Aorta (tissue), 5 donors: ENCODE measurements at regions not wholly inside any gene's neighbourhood (a gene's known extent, or its start where the extent isn't known, plus 50 kb on each side); places are given as distances from the start of the nearest gene placed in this dataset.
A peak's percentile ranks its signal among the peaks of the same experiment; 100 is the strongest.

Experiments
- ATAC-seq: fragments of 200-7000 bp; cut with Tn5 transposase; one replicate; pipeline ENCODE4 v1.9.1; 2022; ENCODE audit warnings: moderate library complexity; ENCODE audit not compliant: low FRiP score
- DNase-seq, 2 donors: peaks; one replicate each; pipeline ENCODE4 v3.0.0-alpha.2; 2020
- H3K27ac ChIP-seq, 2 donors: one replicate each; pipeline ENCODE4 v1.5.1; 2013; ENCODE audit warnings: low read length in 2 of 2, mild to moderate bottlenecking in 2 of 2, moderate library complexity in 2 of 2, control low read depth in 1 of 2, inconsistent platforms in 1 of 2, low read depth in 1 of 2
- H3K27me3 ChIP-seq, 2 donors: one replicate each; pipeline ENCODE4 v1.6.1; 2013; ENCODE audit warnings: control low read depth in 1 of 2, low read length in 1 of 2, mild to moderate bottlenecking in 1 of 2, moderate library complexity in 1 of 2; ENCODE audit not compliant: insufficient read depth in 2 of 2, control insufficient read depth in 1 of 2
- H3K36me3 ChIP-seq, 2 donors: one replicate each; pipeline ENCODE4 v1.6.1; 2013; ENCODE audit warnings: control low read depth in 1 of 2, low read length in 1 of 2, mild to moderate bottlenecking in 1 of 2; ENCODE audit not compliant: insufficient read depth in 2 of 2, control insufficient read depth in 1 of 2
- H3K4me1 ChIP-seq, 2 donors: one replicate each; pipeline ENCODE4 v1.6.1; 2013; ENCODE audit warnings: low read length in 2 of 2, control low read depth in 1 of 2, mild to moderate bottlenecking in 1 of 2, moderate library complexity in 1 of 2; ENCODE audit not compliant: insufficient read depth in 2 of 2, control insufficient read depth in 1 of 2
- H3K4me3 ChIP-seq, 2 donors: one replicate each; pipeline ENCODE4 v1.5.1; 2013; ENCODE audit warnings: low read length in 2 of 2, control low read depth in 1 of 2, mild to moderate bottlenecking in 1 of 2
- H3K9me3 ChIP-seq: one replicate; pipeline ENCODE4 v1.6.1; 2013; ENCODE audit warnings: mild to moderate bottlenecking, low read length; ENCODE audit not compliant: control insufficient read depth
- WGBS, 2 donors: extraction: QIAGEN DNeasy Blood & Tissue Kit; methylation state at CpG; one replicate each; pipeline ENCODE4 v1.1.7; 2013; 5-methylcytosine and 5-hydroxymethylcytosine counted together
- intact Hi-C, 2 donors: fragments of 100-400 bp; cut with DNase I; formaldehyde crosslinking; loops; one replicate each; pipeline versions ENCODE4 v1.14.2 to v1.15.0; 2022
- donor health status: healthy with polysubstance abuse.
- donor health status: Bipolar disorder and iron deficiency.
- donor health status: DM: no; HTN: no; CAD: no.
- donor health status: DM: no; HTN: no; CAD: no.
- donor health status: DM: yes; HTN: yes; CAD: no.

DNA sequence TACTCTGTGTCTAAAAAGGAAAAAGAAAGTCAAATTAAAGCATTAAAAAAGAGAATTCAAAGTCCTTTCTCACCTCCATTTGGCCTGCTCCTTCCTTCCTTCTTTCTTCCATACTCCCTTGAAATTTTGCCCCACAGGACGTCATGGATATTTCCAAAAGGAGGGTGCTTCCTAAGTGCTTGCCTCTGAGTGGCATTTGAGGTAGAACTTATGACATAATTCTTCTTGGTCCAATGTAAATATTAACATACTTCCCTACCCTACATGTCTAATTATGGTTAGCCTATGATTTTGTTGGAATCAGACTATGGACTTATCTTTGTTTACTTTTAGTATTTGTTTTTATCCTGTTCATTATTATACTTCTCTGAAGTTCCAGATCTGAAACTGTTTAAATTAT, 132.3 kb downstream of the PFDN4 start:
- intact Hi-C loops = loop anchor here in 1 of 2 donors (10.0 kb wide), 2 partner anchors 205 to 305 kb away; no protein-coding TSS in a partner anchor
- 6 to 12% methylated on average over 1 of the region's 1 CpG for WGBS, 2 donors
- Histone ChIP-seq H3K4me3 (no peak overlapping the region), H3K27ac (peak overlapping the region; percentile 33 to 67), H3K27me3 (no peaks in the 10 kb centered on the region), H3K9me3 (no peaks in the 10 kb centered on the region), H3K4me1 (peaks cover 0 to 2% of the 10 kb centered on the region in 2 donors), H3K36me3 (no peaks in the 10 kb centered on the region)
- DNase-seq = no peak
- ATAC-seq = no peak

DNA sequence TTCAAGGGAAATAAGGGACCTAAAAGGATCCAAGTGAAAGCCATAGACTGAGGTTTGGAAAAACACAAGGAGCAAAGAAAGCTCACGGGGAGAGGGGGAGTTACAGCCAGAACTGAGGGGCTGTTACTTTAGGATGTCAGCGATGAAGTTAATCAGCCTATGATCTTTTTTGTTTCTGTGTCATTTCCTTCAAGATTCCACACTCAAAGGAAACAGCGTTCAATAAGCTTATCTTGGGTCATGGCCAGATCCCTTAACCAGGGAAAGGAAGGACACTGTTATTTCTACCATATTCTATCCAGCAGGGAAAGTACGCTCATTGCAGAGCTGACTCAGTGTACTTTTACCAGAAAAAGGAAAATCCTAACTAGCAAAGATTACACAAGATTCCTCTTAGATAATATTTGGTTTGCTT, 132.8 kb downstream of the PFDN4 start:
- Histone ChIP-seq H3K27ac (peak overlapping the region in 1 of 2 donors; percentile 33), H3K4me1 (peaks cover 0 to 2% of the 10 kb centered on the region in 2 donors), H3K27me3 (no peaks in the 10 kb centered on the region), H3K36me3 (no peaks in the 10 kb centered on the region), H3K9me3 (no peaks in the 10 kb centered on the region), H3K4me3 (no peak overlapping the region)
- ATAC-seq = no peak
- WGBS, 2 donors = 3% methylated on average over 4 of the region's 4 CpGs
- no peak for DNase-seq
- intact Hi-C loops = loop anchor here in 1 of 2 donors (10.0 kb wide), 2 partner anchors 204 to 304 kb away; no protein-coding TSS in a partner anchor

DNA sequence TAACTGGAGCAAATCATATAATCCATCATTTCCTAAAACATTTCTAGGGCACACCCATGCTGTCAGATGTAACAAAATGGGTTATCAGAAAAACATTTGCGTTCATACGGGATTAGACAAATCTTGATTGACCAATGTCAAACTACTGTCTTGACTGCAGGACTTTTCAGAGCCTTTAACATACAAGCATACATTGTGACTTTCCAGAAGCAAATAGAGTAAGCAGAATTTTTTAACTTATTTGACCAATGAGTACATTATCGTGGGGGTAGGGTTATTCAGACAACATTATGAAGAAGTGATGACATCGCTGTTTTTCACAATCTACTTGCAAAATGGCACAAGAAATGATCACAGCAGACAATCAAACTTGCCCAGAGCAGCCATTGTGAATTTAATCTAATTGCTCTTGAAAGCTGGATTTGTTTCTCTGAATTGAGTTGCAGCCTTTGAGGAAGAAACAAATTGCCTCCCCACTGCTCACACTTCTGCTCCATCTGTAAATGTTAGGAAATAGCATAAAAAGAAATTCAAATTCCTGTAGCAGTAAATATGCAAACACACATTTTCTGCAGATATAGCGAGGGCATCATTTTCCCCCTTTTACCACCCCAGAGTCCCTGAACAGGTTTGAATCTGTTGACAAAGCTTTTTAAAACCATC, 133.0 kb upstream of the DOK5 start:
- intact Hi-C loops = loop anchor here in 1 of 2 donors (10.0 kb wide), 2 partner anchors 202 to 302 kb away; no protein-coding TSS in a partner anchor
- no peak overlapping the region for H3K4me3 ChIP-seq
- 96 to 97% methylated on average over 5 of the region's 5 CpGs for WGBS, 2 donors
- no peaks in the 10 kb centered on the region for H3K36me3 ChIP-seq
- no peaks in the 10 kb centered on the region for H3K9me3 ChIP-seq
- peaks cover 0 to 2% of the 10 kb centered on the region in 2 donors for H3K4me1 ChIP-seq
- DNase-seq (no peak), ATAC-seq (no peak)
- H3K27me3 ChIP-seq = no peaks in the 10 kb centered on the region
- no peak overlapping the region for H3K27ac ChIP-seq

DNA sequence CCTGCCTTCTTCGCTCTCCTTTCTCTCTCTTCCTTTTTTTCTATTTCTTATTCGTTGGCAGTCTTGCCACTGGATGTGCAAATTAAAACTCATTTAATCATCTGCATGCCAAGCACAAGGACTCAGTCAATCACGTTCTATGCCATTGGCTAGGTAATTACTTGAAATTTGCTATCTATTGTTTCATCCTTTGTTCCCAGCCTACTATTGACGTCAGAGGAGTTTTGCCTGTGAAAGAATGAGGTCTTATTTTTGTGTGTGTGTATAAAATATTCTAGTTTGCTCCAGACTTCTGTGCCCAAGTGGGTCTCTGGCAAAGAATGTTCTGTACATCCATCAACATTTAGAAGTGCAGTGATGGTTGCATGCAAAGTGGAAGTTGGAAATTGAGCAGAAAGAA, 132.3 kb upstream of the DOK5 start:
- no peaks in the 10 kb centered on the region for H3K36me3 ChIP-seq
- H3K4me3 ChIP-seq = no peak overlapping the region
- ATAC-seq = no peak
- peaks cover 0 to 2% of the 10 kb centered on the region in 2 donors for H3K4me1 ChIP-seq
- no peaks in the 10 kb centered on the region for H3K27me3 ChIP-seq
- WGBS, 2 donors = 69 to 74% methylated on average over 4 of the region's 4 CpGs
- H3K9me3 ChIP-seq = no peaks in the 10 kb centered on the region
- no peak overlapping the region for H3K27ac ChIP-seq
- intact Hi-C loops = loop anchor here in 1 of 2 donors (10.0 kb wide), 2 partner anchors 202 to 302 kb away; no protein-coding TSS in a partner anchor
- no peak for DNase-seq

DNA sequence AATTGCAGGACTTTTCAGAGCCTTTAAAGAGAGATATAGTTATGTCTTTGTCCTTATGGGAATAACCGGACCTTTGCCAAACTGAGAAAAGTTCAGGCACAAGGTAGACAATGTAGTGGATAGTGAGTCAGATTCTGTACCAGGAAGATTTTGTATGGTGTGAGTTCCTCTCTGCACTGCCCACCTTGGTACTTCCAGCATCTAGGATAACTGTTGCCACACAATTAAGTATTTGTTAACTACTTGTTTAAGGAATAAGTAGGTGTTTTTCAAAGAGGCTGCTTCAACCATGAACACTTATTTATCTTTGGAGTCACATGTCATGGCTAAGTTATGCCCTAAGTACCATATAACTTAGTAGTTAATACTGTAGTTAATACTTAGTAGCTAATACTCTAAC, 131.8 kb upstream of the DOK5 start:
- no peak for DNase-seq
- Histone ChIP-seq H3K9me3 (no peaks in the 10 kb centered on the region), H3K36me3 (no peaks in the 10 kb centered on the region), H3K27ac (no peak overlapping the region), H3K4me1 (no peaks in the 10 kb centered on the region), H3K27me3 (no peaks in the 10 kb centered on the region), H3K4me3 (no peak overlapping the region)
- ATAC-seq = no peak
- WGBS, 2 donors = 83 to 97% methylated on average over 1 of the region's 1 CpG
- intact Hi-C loops = loop anchor here in 1 of 2 donors (10.0 kb wide), 2 partner anchors 201 to 301 kb away; no protein-coding TSS in a partner anchor

DNA sequence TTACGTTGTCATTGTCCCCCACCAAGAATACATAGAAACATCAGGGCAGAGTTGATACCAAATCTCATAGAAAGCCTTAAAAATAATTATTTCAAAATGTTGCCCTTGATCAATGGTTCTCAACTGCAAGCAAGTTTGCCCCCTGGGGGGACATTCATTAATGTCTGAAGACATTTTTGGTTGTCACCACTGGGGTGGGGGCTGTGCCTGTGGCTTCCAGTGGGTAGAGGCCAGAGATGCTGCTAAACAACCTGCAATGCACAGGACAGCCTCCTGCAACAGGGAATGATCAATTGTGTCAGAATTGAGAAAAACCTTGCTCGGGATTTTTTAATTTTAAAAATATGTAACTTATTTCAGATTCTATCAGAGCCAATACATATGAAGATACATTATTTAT, 130.6 kb upstream of the DOK5 start:
- ATAC-seq (no peak), DNase-seq (no peak)
- no peaks in the 10 kb centered on the region for H3K9me3 ChIP-seq
- 48 to 57% methylated on average over 2 of the region's 2 CpGs for WGBS, 2 donors
- H3K27me3 ChIP-seq = no peaks in the 10 kb centered on the region
- H3K27ac ChIP-seq = no peak overlapping the region
- no peaks in the 10 kb centered on the region for H3K4me1 ChIP-seq
- no peak overlapping the region for H3K4me3 ChIP-seq
- H3K36me3 ChIP-seq = no peaks in the 10 kb centered on the region
- intact Hi-C loops = loop anchor here in 1 of 2 donors (5.0 to 10.0 kb wide), 3 partner anchors 132 to 300 kb away; partner anchors contain the start of gene DOK5

DNA sequence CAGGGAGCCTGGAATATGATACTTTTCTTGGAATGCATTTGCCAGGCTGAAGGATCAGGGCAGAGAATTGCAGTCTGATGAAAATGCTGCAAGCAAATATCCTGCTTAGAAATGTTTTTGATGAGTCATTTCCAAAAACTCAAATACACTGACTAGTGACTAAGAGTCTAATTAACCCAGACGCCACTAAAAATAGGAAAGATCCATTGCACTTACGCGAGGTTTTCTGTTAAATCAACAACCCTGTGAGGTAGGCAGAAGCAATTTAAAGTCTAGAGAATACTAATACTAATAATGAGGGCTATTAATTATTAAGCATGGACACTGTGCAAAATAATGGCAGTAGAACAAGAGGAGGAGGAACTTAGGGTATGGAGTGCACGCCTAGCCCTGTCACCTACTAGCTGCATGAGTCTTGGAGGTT, 130.1 kb upstream of the DOK5 start:
- intact Hi-C loops = loop anchor here in 1 of 2 donors (5.0 to 10.0 kb wide), 3 partner anchors 132 to 299 kb away; partner anchors contain the start of gene DOK5
- peak; percentile 72 for ATAC-seq
- H3K36me3 ChIP-seq = no peaks in the 10 kb centered on the region

DNA sequence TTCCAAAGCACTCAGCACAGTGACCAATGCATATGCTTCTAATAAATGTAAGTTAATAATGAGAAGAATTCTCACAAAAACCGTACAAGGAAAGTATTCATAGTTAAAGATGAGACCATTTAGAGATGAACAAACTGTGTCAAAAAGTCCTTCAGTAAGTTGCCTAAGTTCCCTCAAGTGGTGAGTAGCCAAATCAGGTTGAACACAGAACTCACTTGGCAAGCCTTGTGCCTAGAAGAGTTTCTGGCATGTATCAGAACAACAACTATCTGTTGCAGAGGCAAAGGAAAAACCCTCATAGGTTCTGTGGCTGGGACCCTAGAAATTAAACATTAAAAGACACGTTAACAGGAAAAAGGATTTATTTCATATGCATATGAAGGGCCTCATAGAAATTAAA, 129.6 kb upstream of the DOK5 start:
- no peak overlapping the region for H3K4me3 ChIP-seq
- intact Hi-C loops = loop anchor here in 1 of 2 donors (5.0 to 10.0 kb wide), 3 partner anchors 131 to 299 kb away; partner anchors contain the start of gene DOK5

More for the DNA sequence above, 130.1 kb upstream of the DOK5 start:
- Histone ChIP-seq H3K4me1 (no peaks in the 10 kb centered on the region), H3K27me3 (no peaks in the 10 kb centered on the region), H3K9me3 (no peaks in the 10 kb centered on the region), H3K27ac (no peak overlapping the region), H3K4me3 (no peak overlapping the region)
- 3 to 5% methylated on average over 4 of the region's 4 CpGs for WGBS, 2 donors
- no peak for DNase-seq

DNA sequence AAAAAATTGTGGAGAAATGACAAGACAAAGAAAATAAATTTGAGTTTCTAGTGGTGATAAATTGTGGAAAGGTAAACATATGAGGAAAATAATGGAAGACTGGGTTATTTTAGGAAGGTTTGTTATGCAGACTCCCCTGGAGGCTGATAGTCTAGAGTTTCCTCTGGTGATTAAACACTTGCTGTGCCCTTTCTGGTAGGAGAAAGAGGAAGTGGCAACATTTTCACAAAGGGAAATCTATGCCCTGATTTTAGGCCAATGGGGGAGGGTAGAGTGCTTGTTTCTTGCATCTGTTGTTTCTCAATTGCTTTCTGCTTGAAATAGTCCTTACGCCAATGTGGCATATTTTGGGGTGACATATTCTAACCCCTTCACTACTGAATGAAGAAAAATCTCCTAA, 129.1 kb upstream of the DOK5 start:
- Histone ChIP-seq H3K36me3 (no peaks in the 10 kb centered on the region), H3K9me3 (no peaks in the 10 kb centered on the region), H3K27me3 (no peaks in the 10 kb centered on the region), H3K4me1 (peaks cover 0 to 4% of the 10 kb centered on the region in 2 donors), H3K27ac (no peak overlapping the region), H3K4me3 (no peak overlapping the region)
- intact Hi-C loops = loop anchor here in 1 of 2 donors (5.0 to 10.0 kb wide), 3 partner anchors 131 to 299 kb away; partner anchors contain the start of gene DOK5
- DNase-seq (no peak), ATAC-seq (no peak)
- WGBS, 2 donors = 88 to 100% methylated on average over 1 of the region's 1 CpG

More for the DNA sequence above, 129.6 kb upstream of the DOK5 start:
- Histone ChIP-seq H3K27ac (no peak overlapping the region), H3K36me3 (no peaks in the 10 kb centered on the region), H3K27me3 (no peaks in the 10 kb centered on the region), H3K9me3 (no peaks in the 10 kb centered on the region), H3K4me1 (peaks cover 0 to 4% of the 10 kb centered on the region in 2 donors)
- 63 to 72% methylated on average over 2 of the region's 2 CpGs for WGBS, 2 donors
- no peak for DNase-seq
- ATAC-seq = no peak
